ENCODE measurements at regions not wholly inside any gene's neighbourhood (a gene's known extent, or its start where the extent isn't known, plus 50 kb on each side); places are given as distances from the start of the nearest gene placed in this dataset.

- Histone ChIP-seq H3F3A (ENCODE audit: insufficient read depth, low read length, poor library complexity, severe bottlenecking) (no peaks in the 10 kb centered on the region), H4K20me1 (ENCODE audit: insufficient read depth) (no peaks in the 10 kb centered on the region), H3K79me2 (replicated peaks; ENCODE audit: insufficient read depth, low read length) (no peaks in the 10 kb centered on the region), H3K4me2 (ENCODE audit: low read length) (no peak overlapping the region), H3K9me3 (ENCODE audit: low read length) (peaks cover 4% of the 10 kb centered on the region), H2AFZ (ENCODE audit: low read depth, low read length) (no peak overlapping the region), H3K9ac (ENCODE audit: low read length) (no peak overlapping the region), H3K4me3 (ENCODE audit: low read length) (no peak overlapping the region), H3K9me2 (ENCODE audit: insufficient read depth, low read length) (no peaks in the 10 kb centered on the region), H3K36me3 (ENCODE audit: insufficient read depth, low read length) (no peaks in the 10 kb centered on the region), H3K27me3 (ENCODE audit: insufficient read depth, low read depth, low read length) (no peaks in the 10 kb centered on the region), H3K27ac (ENCODE audit: low read length) (no peak overlapping the region)
- TF ChIP-seq POLR2AphosphoS5 (IDR thresholded peaks at IDR 0.05) (no peak), EZH2 (IDR thresholded peaks at IDR 0.05; ENCODE audit: borderline replicate concordance, insufficient read depth, low read length, poor library complexity, severe bottlenecking) (no peak), MXI1 (conservative IDR thresholded peaks at IDR 0.05; ENCODE audit: poor library complexity, severe bottlenecking) (no peak), CTCF (IDR thresholded peaks at IDR 0.05; ENCODE audit: poor library complexity, severe bottlenecking) (no peak), EP300 (conservative IDR thresholded peaks at IDR 0.05; ENCODE audit: poor library complexity, severe bottlenecking) (no peak), RAD21 (conservative IDR thresholded peaks at IDR 0.05) (no peak), TAF1 (IDR thresholded peaks at IDR 0.05; ENCODE audit: low read depth) (no peak), SMC3 (conservative IDR thresholded peaks at IDR 0.05; ENCODE audit: poor library complexity) (no peak), REST (IDR thresholded peaks at IDR 0.05; ENCODE audit: borderline replicate concordance) (no peak)
These were observed 422.6 kb downstream of the NUF2 start for GRCh38 chr1:163744301-163744887.

- Histone ChIP-seq H3K27me3 (ENCODE audit: insufficient read depth, low read depth, low read length) (no peaks in the 10 kb centered on the region), H3K9ac (ENCODE audit: low read length) (no peak overlapping the region), H4K20me1 (ENCODE audit: insufficient read depth) (no peaks in the 10 kb centered on the region), H3K9me3 (ENCODE audit: low read length) (peaks cover 4% of the 10 kb centered on the region), H2AFZ (ENCODE audit: low read depth, low read length) (no peak overlapping the region), H3K9me2 (ENCODE audit: insufficient read depth, low read length) (no peaks in the 10 kb centered on the region), H3K4me3 (ENCODE audit: low read length) (no peak overlapping the region), H3K4me2 (ENCODE audit: low read length) (no peak overlapping the region), H3K36me3 (ENCODE audit: insufficient read depth, low read length) (no peaks in the 10 kb centered on the region), H3F3A (ENCODE audit: insufficient read depth, low read length, poor library complexity, severe bottlenecking) (no peaks in the 10 kb centered on the region), H3K27ac (ENCODE audit: low read length) (no peak overlapping the region), H3K79me2 (replicated peaks; ENCODE audit: insufficient read depth, low read length) (no peaks in the 10 kb centered on the region)
- no peak for TF ChIP-seq POLR2AphosphoS5 (IDR thresholded peaks at IDR 0.05)
- no peak for TF ChIP-seq RAD21 (conservative IDR thresholded peaks at IDR 0.05)
- no peak for TF ChIP-seq MXI1 (conservative IDR thresholded peaks at IDR 0.05; ENCODE audit: poor library complexity, severe bottlenecking)
- no peak for TF ChIP-seq EP300 (conservative IDR thresholded peaks at IDR 0.05; ENCODE audit: poor library complexity, severe bottlenecking)
- TF ChIP-seq REST (IDR thresholded peaks at IDR 0.05; ENCODE audit: borderline replicate concordance) = no peak
- TF ChIP-seq EZH2 (IDR thresholded peaks at IDR 0.05; ENCODE audit: borderline replicate concordance, insufficient read depth, low read length, poor library complexity, severe bottlenecking) = no peak
- no peak for TF ChIP-seq SMC3 (conservative IDR thresholded peaks at IDR 0.05; ENCODE audit: poor library complexity)
- TF ChIP-seq TAF1 (IDR thresholded peaks at IDR 0.05; ENCODE audit: low read depth) = no peak
- TF ChIP-seq CTCF (IDR thresholded peaks at IDR 0.05; ENCODE audit: poor library complexity, severe bottlenecking) = no peak
These were observed 423.4 kb downstream of the NUF2 start for GRCh38 chr1:163745204-163745603.

All from neural cell (in vitro differentiated cells).